PC-3 (cell line): ENCODE measurements at regions not wholly inside any gene's neighbourhood (a gene's known extent, or its start where the extent isn't known, plus 50 kb on each side); places are given as distances from the start of the nearest gene placed in this dataset.
A peak's percentile ranks its signal among the peaks of the same experiment; 100 is the strongest.

Experiments
- ATAC-seq: fragments of 200-7000 bp; cut with Tn5 transposase; 2 replicates; pipeline ENCODE4 v1.9.1; 2020; ENCODE audit warnings: mild to moderate bottlenecking, moderate library complexity
- BruUV-seq: library from RNA; stranded (reverse); fragments of 400-500 nt; replicated peaks from 2 replicates; lab custom pipeline; 2021; lab: Mats Ljungman, UMichigan
- CTCF ChIA-PET: fragments of 300-600 bp; sonication (Branson Sonifier 250); formaldehyde crosslinking; loops from one replicate; lab custom pipeline; 2022; ENCODE audit warnings: antibody characterized with exemption; lab: Charles Lee
- POLR2A ChIA-PET: fragments of 300-600 bp; sonication (Branson Sonifier 250); formaldehyde crosslinking; loops from one replicate; lab custom pipeline; 2022; ENCODE audit warnings: antibody characterized with exemption; ENCODE audit not compliant: unreplicated experiment; lab: Charles Lee
- DNase-seq: peaks from one replicate; pipeline ENCODE4 v3.0.0-alpha.2; 2015
- H2AFZ ChIP-seq: fragments of 300-600 bp; sonication (generic); 2 replicates; pipeline ENCODE4 v1.6.0; 2016; ENCODE audit warnings: antibody characterized with exemption, low read length
- H3F3A ChIP-seq: fragments of 300-600 bp; sonication (generic); one replicate; pipeline ENCODE4 v1.6.0; 2017; ENCODE audit warnings: antibody characterized with exemption, low read length, control low read depth, mild to moderate bottlenecking; ENCODE audit not compliant: unreplicated experiment
- H3K27ac ChIP-seq: fragments of 300-600 bp; sonication (generic); 2 replicates; pipeline ENCODE4 v1.5.1; 2016; ENCODE audit warnings: mild to moderate bottlenecking, low read length
- H3K27me3 ChIP-seq: fragments of 300-600 bp; sonication (generic); 2 replicates; pipeline ENCODE4 v1.6.1; 2016; ENCODE audit warnings: low read length, mixed read lengths
- H3K36me3 ChIP-seq: fragments of 300-600 bp; sonication (generic); 2 replicates; pipeline ENCODE4 v1.6.1; 2016; ENCODE audit warnings: low read depth, mixed run types, low read length, mixed read lengths
- H3K4me1 ChIP-seq: fragments of 300-600 bp; sonication (generic); 2 replicates; pipeline ENCODE4 v1.5.1; 2016; ENCODE audit warnings: low read length; ENCODE audit not compliant: insufficient read depth
- H3K4me2 ChIP-seq: fragments of 300-600 bp; sonication (generic); 2 replicates; pipeline ENCODE4 v1.6.0; 2016; ENCODE audit warnings: low read length
- H3K4me3 ChIP-seq: fragments of 300-600 bp; sonication (generic); 2 replicates; pipeline ENCODE4 v1.5.1; 2016; ENCODE audit warnings: mild to moderate bottlenecking, low read length, mixed read lengths
- H3K79me2 ChIP-seq: fragments of 300-600 bp; sonication (generic); 2 replicates; pipeline ENCODE4 v1.6.1; 2017; ENCODE audit warnings: low read length, mixed read lengths
- H3K9ac ChIP-seq: fragments of 300-600 bp; sonication (generic); 2 replicates; pipeline ENCODE4 v1.6.0; 2016; ENCODE audit warnings: mild to moderate bottlenecking, low read length
- H3K9me2 ChIP-seq: fragments of 300-600 bp; sonication (generic); replicated peaks from 2 replicates; pipeline ENCODE4 v1.6.1; 2016; ENCODE audit warnings: mixed run types, low read length, mixed read lengths
- H3K9me3 ChIP-seq: fragments of 300-600 bp; sonication (generic); 2 replicates; pipeline ENCODE4 v1.6.1; 2016; ENCODE audit warnings: low read length, mixed read lengths
- H4K20me1 ChIP-seq: fragments of 300-600 bp; sonication (generic); 2 replicates; pipeline ENCODE4 v1.6.1; 2016; ENCODE audit warnings: low read length, mixed read lengths
- EZH2 ChIP-seq: fragments of 300-600 bp; sonication (generic); IDR thresholded peaks from one replicate; pipeline ENCODE4 v1.6.1; 2017; ENCODE audit warnings: antibody characterized with exemption, mild to moderate bottlenecking, low read length; ENCODE audit not compliant: unreplicated experiment
- EZH2phosphoT487 ChIP-seq: fragments of 300-600 bp; sonication (generic); IDR thresholded peaks from 2 replicates; pipeline ENCODE4 v1.6.1; 2018; ENCODE audit warnings: mild to moderate bottlenecking, antibody characterized with exemption, low read length, borderline replicate concordance
- intact Hi-C: fragments of 100-400 bp; cut with micrococcal nuclease; formaldehyde crosslinking; loops from 2 replicates; pipeline ENCODE4 v1.9.0; 2023
- TF ChIP-seq, protein P1 (sequence below): fragments of 300-600 bp; sonication (generic); conservative IDR thresholded peaks from 2 replicates; pipeline ENCODE4 v1.5.1; 2017; ENCODE audit warnings: antibody characterized with exemption, low read depth, mild to moderate bottlenecking, low read length

DNA sequence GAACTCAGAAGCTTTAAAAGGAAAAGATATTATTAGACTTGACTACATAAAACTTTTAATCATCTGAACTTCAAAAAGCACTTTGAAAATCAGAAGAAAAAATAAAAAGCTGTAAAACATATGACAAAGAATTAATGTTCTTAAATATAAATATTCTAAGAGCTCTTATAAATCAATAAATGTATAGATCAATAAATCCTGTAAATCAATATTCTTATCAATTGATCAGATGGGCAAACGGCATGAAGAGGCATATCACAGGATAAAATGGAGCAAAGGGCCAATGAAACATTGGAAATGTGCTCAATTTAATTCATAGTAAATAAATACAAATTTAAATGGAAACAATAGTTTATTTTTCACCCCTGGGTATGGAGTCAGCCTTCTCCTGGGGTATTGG, 66.1 kb upstream of the SMYD2 start:
- Histone ChIP-seq H3K9me3 (no peaks in the 10 kb centered on the region), H3K9ac (no peak overlapping the region), H3K4me1 (peaks cover 58% of the 10 kb centered on the region), H4K20me1 (no peaks in the 10 kb centered on the region), H3K79me2 (no peaks in the 10 kb centered on the region), H3K27me3 (no peaks in the 10 kb centered on the region), H3K9me2 (no peaks in the 10 kb centered on the region), H2AFZ (peak overlapping the region; percentile 80; the same call in 1 of the 2 replicates), H3K4me3 (no peak overlapping the region), H3K36me3 (no peaks in the 10 kb centered on the region), H3K27ac (no peak overlapping the region), H3K4me2 (no peak overlapping the region), H3F3A (no peaks in the 10 kb centered on the region)
- DNase-seq, result no peak
- ATAC-seq, result no peak
- ChIA-PET POLR2A (no interaction called here), CTCF (interaction anchor here (0.6 to 2.2 kb wide), 6 partner anchors 43 to 337 kb away, joined by 3 to 53 read pairs (median 6); no protein-coding TSS in a partner anchor)
- no peak for TF ChIP-seq EZH2
- TF ChIP-seq, protein P1, sequence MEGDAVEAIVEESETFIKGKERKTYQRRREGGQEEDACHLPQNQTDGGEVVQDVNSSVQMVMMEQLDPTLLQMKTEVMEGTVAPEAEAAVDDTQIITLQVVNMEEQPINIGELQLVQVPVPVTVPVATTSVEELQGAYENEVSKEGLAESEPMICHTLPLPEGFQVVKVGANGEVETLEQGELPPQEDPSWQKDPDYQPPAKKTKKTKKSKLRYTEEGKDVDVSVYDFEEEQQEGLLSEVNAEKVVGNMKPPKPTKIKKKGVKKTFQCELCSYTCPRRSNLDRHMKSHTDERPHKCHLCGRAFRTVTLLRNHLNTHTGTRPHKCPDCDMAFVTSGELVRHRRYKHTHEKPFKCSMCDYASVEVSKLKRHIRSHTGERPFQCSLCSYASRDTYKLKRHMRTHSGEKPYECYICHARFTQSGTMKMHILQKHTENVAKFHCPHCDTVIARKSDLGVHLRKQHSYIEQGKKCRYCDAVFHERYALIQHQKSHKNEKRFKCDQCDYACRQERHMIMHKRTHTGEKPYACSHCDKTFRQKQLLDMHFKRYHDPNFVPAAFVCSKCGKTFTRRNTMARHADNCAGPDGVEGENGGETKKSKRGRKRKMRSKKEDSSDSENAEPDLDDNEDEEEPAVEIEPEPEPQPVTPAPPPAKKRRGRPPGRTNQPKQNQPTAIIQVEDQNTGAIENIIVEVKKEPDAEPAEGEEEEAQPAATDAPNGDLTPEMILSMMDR, result no peak
- no peak for TF ChIP-seq EZH2phosphoT487
- intact Hi-C loops, result loop anchor here (1.0 to 5.0 kb wide), 4 partner anchors 46 to 412 kb away; no protein-coding TSS in a partner anchor
- no TSS peak for BruUV-seq

DNA sequence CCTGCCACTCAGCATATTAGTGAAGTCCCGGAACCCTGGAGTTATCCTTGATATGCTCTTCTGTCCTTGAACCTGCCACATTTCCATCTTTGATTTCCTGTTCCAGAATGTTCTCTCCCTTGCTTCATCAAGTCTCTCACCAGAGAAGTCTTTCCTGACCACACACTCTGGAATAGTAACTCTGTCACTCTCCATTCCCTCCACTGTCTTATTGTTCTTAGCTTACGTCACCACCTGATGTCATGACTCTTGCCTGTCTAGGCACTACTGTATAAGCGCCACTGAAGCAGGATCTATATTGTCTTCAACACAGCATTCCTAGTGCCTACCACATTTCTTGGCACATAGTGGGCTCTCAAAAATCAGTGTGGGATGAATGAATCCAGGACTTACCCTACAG, 65.4 kb upstream of the SMYD2 start:
- Histone ChIP-seq H3F3A (no peaks in the 10 kb centered on the region), H3K4me2 (no peak overlapping the region), H3K27ac (no peak overlapping the region), H3K4me3 (no peak overlapping the region), H2AFZ (no peak overlapping the region), H3K36me3 (no peaks in the 10 kb centered on the region), H3K9me3 (no peaks in the 10 kb centered on the region), H3K9me2 (no peaks in the 10 kb centered on the region), H3K9ac (no peak overlapping the region), H3K4me1 (peaks cover 65% of the 10 kb centered on the region), H3K79me2 (no peaks in the 10 kb centered on the region), H3K27me3 (no peaks in the 10 kb centered on the region), H4K20me1 (no peaks in the 10 kb centered on the region)
- POLR2A ChIA-PET, result no interaction called here
- intact Hi-C loops, result loop anchor here (2.0 kb wide), 1 partner anchor 375 kb away; no protein-coding TSS in a partner anchor
- ATAC-seq, result no peak
- no peak for DNase-seq
- CTCF ChIA-PET, result no interaction called here
- TF ChIP-seq EZH2phosphoT487 (no peak), EZH2 (no peak)
- TF ChIP-seq, protein P1, result no peak
- BruUV-seq, result no TSS peak

DNA sequence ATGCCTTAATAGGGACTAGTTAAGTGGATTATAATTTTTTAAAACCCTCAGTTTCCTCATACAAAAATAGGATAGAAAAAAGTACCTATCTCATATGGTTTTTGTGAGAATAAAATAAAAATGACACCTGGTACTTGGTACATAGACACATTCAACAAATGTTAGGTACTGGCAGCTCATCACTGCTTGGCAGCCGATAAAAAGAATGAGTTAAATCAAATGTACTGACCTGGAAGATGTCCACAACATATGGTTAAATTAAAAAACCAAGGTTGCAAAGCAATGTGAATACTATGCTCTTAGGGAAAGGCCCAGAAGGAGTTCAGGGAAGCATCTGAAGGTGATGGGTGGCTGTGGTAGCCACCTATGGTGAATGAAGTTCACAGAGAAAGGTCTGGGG, 64.9 kb upstream of the SMYD2 start:
- no peaks in the 10 kb centered on the region for H3K36me3 ChIP-seq
- H4K20me1 ChIP-seq, result no peaks in the 10 kb centered on the region
- TF ChIP-seq, protein P1, result no peak
- no peak for TF ChIP-seq EZH2
- no peak for TF ChIP-seq EZH2phosphoT487
- BruUV-seq, result no TSS peak
- H3K4me3 ChIP-seq, result no peak overlapping the region
- no peak overlapping the region for H3K9ac ChIP-seq
- no peaks in the 10 kb centered on the region for H3K9me2 ChIP-seq
- no peaks in the 10 kb centered on the region for H3K27me3 ChIP-seq
- CTCF ChIA-PET, result no interaction called here
- intact Hi-C loops, result no loop called here
- DNase-seq (no peak), ATAC-seq (no peak)
- no peaks in the 10 kb centered on the region for H3K79me2 ChIP-seq
- POLR2A ChIA-PET, result no interaction called here
- no peak overlapping the region for H2AFZ ChIP-seq
- no peaks in the 10 kb centered on the region for H3K9me3 ChIP-seq
- no peak overlapping the region for H3K27ac ChIP-seq
- peak overlapping the region; percentile 50 for H3K4me2 ChIP-seq
- H3F3A ChIP-seq, result no peaks in the 10 kb centered on the region
- H3K4me1 ChIP-seq, result peaks cover 69% of the 10 kb centered on the region
